ENCODE measurements at regions not wholly inside any gene's neighbourhood (a gene's known extent, or its start where the extent isn't known, plus 50 kb on each side); places are given as distances from the start of the nearest gene placed in this dataset.

DNA sequence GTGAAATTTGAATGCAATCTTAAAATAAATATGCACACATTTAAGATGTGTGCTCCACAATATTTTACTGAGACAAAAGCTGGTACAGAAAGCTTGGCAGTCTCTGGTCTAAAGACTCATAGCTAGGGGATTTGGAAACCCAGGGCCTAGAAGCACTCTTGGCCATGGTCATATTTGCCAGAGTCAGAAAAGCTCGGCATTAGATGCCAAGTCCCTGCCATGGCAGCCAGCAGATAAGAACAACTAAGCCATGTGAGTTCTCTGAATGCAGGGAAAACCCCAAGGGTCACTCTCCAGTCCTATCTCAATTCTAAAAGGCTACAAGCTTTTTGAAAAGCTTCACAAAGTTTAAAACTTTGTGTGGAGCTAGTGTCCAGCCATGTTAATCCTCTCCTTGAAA, 119.5 kb downstream of the FAM114A2 start:
- TF ChIP-seq POLR2A (IDR thresholded peaks at IDR 0.05; ENCODE audit: low read depth, low read length): no peak
- TF ChIP-seq MXI1 (IDR thresholded peaks at IDR 0.05; ENCODE audit: borderline replicate concordance, low read depth, low read length): no peak
- no peak for TF ChIP-seq RFX5 (IDR thresholded peaks at IDR 0.05; ENCODE audit: low read depth, low read length)
- TF ChIP-seq MAZ (IDR thresholded peaks at IDR 0.05; ENCODE audit: borderline replicate concordance, low read depth, low read length): no peak
- TF ChIP-seq SMC3 (IDR thresholded peaks at IDR 0.05; ENCODE audit: low read depth, low read length): no peak
- no peak for TF ChIP-seq FOS (IDR thresholded peaks at IDR 0.05; ENCODE audit: low read depth, low read length)
- TF ChIP-seq RCOR1 (IDR thresholded peaks at IDR 0.05; ENCODE audit: insufficient replicate concordance, low read length): no peak
- TF ChIP-seq, protein P1, sequence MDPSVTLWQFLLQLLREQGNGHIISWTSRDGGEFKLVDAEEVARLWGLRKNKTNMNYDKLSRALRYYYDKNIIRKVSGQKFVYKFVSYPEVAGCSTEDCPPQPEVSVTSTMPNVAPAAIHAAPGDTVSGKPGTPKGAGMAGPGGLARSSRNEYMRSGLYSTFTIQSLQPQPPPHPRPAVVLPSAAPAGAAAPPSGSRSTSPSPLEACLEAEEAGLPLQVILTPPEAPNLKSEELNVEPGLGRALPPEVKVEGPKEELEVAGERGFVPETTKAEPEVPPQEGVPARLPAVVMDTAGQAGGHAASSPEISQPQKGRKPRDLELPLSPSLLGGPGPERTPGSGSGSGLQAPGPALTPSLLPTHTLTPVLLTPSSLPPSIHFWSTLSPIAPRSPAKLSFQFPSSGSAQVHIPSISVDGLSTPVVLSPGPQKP (IDR thresholded peaks at IDR 0.05; ENCODE audit: borderline replicate concordance, low read depth, low read length): no peak
- TF ChIP-seq, protein P2, sequence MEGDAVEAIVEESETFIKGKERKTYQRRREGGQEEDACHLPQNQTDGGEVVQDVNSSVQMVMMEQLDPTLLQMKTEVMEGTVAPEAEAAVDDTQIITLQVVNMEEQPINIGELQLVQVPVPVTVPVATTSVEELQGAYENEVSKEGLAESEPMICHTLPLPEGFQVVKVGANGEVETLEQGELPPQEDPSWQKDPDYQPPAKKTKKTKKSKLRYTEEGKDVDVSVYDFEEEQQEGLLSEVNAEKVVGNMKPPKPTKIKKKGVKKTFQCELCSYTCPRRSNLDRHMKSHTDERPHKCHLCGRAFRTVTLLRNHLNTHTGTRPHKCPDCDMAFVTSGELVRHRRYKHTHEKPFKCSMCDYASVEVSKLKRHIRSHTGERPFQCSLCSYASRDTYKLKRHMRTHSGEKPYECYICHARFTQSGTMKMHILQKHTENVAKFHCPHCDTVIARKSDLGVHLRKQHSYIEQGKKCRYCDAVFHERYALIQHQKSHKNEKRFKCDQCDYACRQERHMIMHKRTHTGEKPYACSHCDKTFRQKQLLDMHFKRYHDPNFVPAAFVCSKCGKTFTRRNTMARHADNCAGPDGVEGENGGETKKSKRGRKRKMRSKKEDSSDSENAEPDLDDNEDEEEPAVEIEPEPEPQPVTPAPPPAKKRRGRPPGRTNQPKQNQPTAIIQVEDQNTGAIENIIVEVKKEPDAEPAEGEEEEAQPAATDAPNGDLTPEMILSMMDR (conservative IDR thresholded peaks at IDR 0.05; ENCODE audit: low read depth, low read length): no peak
- no peak for TF ChIP-seq CHD1 (IDR thresholded peaks at IDR 0.05; ENCODE audit: low read depth, low read length)
- TF ChIP-seq RAD21 (IDR thresholded peaks at IDR 0.05; ENCODE audit: low read length): no peak
- no peak for TF ChIP-seq BHLHE40 (IDR thresholded peaks at IDR 0.05; ENCODE audit: low read depth, low read length)
- no peak for TF ChIP-seq NFE2L2 (IDR thresholded peaks at IDR 0.05; ENCODE audit: low read depth, low read length)
- TF ChIP-seq CEBPB (IDR thresholded peaks at IDR 0.05; ENCODE audit: low read depth, low read length): no peak
- no peaks in the 10 kb centered on the region for H4K20me1 ChIP-seq (ENCODE audit: insufficient read depth, low read length)
- no peak for ATAC-seq (ENCODE audit: low read depth)
- peaks cover 2% of the 10 kb centered on the region; the same call in 1 of the 2 replicates for H3K27me3 ChIP-seq (ENCODE audit: control insufficient read depth, insufficient read depth, low read length)
- POLR2A ChIA-PET (ENCODE audit: unreplicated experiment): no interaction called here
- no peaks in the 10 kb centered on the region; the same call in 1 of the 2 replicates for H3K9me3 ChIP-seq (ENCODE audit: control insufficient read depth, insufficient read depth, low read length)
- H3K9ac ChIP-seq (ENCODE audit: low read depth, low read length): no peak overlapping the region
- H3K23ac ChIP-seq (ENCODE audit: low read depth, low read length): no peak overlapping the region
- in situ Hi-C loops (cut with MboI; ENCODE audit: low sequenced_read_pairs): no loop called here
- H3K4me3 ChIP-seq (ENCODE audit: insufficient read depth, low read depth, low read length): no peak overlapping the region
- H3K4me1 ChIP-seq (ENCODE audit: control insufficient read depth, insufficient read depth, low read length): no peaks in the 10 kb centered on the region
- H2BK15ac ChIP-seq (ENCODE audit: low read depth, low read length): no peak overlapping the region
- H3K14ac ChIP-seq (replicated peaks; ENCODE audit: low read depth, low read length): no peak overlapping the region
- H3K4ac ChIP-seq (ENCODE audit: low read depth, low read length): no peak overlapping the region
- no peak overlapping the region for H3K18ac ChIP-seq (ENCODE audit: low read depth, low read length)
- H3K27ac ChIP-seq (ENCODE audit: insufficient read depth, low read length): no peak overlapping the region
- no peaks in the 10 kb centered on the region for H3K79me1 ChIP-seq (ENCODE audit: low read depth in 1 of 2, low read length in 2 of 2)
- no peak overlapping the region for H2BK20ac ChIP-seq (ENCODE audit: low read depth, low read length)
- no peak overlapping the region for H3K4me2 ChIP-seq (ENCODE audit: low read depth, low read length)
- H2AFZ ChIP-seq (replicated peaks; ENCODE audit: low read length, poor library complexity): no peak overlapping the region
- H4K8ac ChIP-seq (ENCODE audit: low read depth in 2 of 2, low read length in 2 of 2): no peak overlapping the region
- no peak for DNase-seq
- no TSS peak for BruUV-seq (replicated peaks)
- H2AK5ac ChIP-seq (ENCODE audit: low read depth, low read length): no peak overlapping the region
- intact Hi-C loops (cut with micrococcal nuclease): no loop called here
- H3K56ac ChIP-seq (ENCODE audit: extremely low read depth, insufficient read depth, low read length): no peak overlapping the region
- no peak overlapping the region for H2AK9ac ChIP-seq (replicated peaks; ENCODE audit: low read depth, low read length, poor library complexity)
- 20% methylated on average over 1 of the region's 1 CpG; no CpG with 5 or more reads in 1 of the 2 experiments for WGBS, 2 experiments (ENCODE audit: extremely low coverage in 2 of 2, insufficient read length in 1 of 2)
- no peak overlapping the region for H2BK120ac ChIP-seq (ENCODE audit: low read depth, low read length)
- no peaks in the 10 kb centered on the region for H3K9me1 ChIP-seq (ENCODE audit: insufficient read depth, low read length)
- H3K36me3 ChIP-seq (ENCODE audit: control insufficient read depth, insufficient read depth, low read length): no peaks in the 10 kb centered on the region
- H4K5ac ChIP-seq (ENCODE audit: low read depth, low read length): no peak overlapping the region
- CTCF ChIA-PET: no interaction called here
- no peak overlapping the region for H4K91ac ChIP-seq (ENCODE audit: insufficient read depth, low read depth, low read length)
- dilution Hi-C loops (cut with HindIII; ENCODE audit: low sequenced_read_pairs, unreplicated experiment): no loop called here
- no peak overlapping the region for H2BK5ac ChIP-seq (ENCODE audit: low read depth, low read length, poor library complexity, severe bottlenecking)

All from IMR-90 (cell line).